ENCODE measurements at regions not wholly inside any gene's neighbourhood (a gene's known extent, or its start where the extent isn't known, plus 50 kb on each side); places are given as distances from the start of the nearest gene placed in this dataset.

DNA sequence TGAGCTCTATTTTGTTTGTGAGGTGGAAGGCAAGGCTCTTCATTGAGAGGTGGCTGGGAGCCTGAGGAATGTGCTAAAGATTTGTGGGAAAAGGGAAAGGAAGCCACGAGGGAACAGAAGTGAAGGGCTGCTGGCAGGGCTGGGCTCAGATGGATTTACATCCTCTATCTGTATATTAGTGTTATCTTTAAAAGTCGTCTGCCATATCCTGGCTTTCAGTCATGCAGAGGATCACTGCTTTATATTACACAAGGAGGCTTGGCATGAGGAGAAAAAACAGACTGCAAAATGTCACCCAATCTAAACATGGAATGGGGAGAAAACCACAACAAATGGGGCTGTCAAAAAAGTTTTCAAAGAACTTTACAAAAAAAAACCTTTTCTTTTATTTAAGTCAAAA is 434.4 kb downstream of the HRH4 start:
- DNase-seq (ENCODE audit: low spot score): no peak

DNA sequence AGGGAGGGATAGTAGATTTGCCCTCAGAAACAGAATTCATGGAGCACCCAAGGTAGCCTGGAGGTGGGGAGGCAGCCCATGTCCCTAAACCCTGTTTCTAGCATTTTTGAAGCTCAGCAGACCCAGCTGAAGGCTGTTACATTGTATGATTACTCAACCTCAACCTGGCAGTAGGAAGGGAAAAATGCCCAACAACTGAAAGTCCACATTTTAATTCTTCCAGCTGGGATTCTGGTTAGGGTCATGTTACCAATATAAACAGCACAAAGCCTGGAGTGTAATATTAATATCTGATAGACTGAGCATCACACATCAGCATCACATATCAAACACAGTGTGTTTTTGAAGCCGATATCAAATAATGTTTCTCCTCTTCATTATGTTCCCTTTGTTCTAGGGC is 437.0 kb downstream of the HRH4 start:
- no peak for DNase-seq (ENCODE audit: low spot score)

DNA sequence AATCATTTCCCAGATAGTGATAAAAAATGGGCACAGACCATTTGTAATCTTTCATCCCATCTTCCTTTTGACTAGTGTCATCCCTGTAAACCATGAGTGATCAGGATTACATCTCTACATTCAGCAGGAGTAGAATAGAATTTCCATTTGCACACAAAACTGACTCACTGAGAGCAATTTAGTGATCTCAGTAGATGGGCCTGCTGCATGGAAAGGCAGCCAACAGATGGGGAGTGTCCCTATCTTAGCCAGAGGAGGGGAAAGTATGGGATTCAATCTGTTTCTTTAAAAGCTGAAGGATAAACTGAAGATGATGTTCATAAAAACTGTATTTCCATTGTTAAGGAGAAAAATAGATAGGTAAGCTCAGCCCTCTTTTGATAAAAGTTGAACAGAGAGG is 441.7 kb downstream of the ZNF521 start:
- peak; percentile 77 for DNase-seq (ENCODE audit: low spot score)

DNA sequence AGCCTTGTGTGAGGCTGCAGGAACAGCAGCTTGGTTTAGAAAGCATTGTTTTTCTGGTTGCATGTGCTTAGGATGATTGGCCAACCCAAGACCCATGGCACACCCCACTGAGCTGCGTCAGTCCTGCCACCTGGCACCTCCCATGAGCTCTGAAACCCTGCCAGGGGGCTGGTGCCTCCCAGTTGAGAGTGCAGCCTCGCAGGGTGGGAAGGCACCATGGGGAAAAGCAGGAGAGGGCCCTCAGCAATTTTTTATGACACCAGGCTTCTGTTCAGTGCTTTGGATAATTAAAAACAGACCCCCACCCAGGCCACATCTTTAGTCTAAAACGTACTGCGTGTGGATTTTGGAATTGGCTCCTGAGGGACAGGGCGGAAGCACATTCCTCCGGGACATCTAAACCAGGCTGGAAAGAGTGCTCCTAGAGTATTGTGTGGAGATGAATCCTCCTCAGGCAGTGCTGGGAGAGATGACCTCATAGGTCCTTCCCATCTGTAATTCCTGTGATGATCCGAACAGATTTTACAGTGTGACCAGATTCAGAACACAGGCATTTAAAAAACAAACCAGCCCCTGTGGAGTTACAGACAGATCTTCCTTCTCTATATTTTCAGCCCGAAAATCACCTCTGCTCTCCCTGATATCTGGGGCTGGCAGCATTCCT is 438.3 kb downstream of the ZNF521 start:
- DNase-seq (ENCODE audit: low spot score): peak; percentile 78

DNA sequence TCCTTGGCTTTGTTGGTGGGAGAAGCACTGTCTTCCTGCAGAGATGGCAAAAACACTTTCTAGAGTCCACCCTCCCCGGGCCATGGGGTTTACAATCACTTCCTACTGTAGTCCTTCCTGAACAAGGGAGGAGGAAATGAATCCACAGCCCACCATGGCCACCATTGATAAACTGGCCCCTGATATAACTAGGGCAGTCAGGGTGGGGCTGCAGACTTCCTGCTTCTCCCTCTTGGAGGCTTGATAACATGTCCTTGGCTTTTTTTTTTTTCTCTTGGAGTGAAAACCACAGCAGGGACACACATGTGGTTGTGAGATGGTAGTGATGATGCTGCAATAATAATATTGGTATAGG is 437.8 kb downstream of the ZNF521 start:
- peak; percentile 21 for DNase-seq (ENCODE audit: low spot score)

DNA sequence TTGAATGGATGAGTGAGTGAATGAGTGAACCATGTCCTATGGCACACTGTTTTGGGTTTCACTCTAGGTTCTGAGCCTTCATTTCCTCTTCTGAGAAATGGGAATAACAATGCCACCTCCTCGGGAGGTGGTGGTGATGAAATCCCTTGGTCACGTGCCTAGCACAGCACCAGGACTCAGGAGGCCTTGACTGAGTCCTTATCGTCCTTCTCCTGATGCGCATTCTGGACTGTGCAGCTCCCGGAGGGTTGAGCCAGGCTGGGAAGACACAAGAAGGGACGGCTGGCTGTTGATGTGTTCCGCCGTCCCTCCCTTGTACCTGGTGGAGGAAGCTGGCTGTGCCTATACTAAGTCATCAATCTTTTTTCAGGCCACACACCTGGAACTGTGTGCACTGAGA is 437.3 kb downstream of the ZNF521 start:
- DNase-seq (ENCODE audit: low spot score): no peak

DNA sequence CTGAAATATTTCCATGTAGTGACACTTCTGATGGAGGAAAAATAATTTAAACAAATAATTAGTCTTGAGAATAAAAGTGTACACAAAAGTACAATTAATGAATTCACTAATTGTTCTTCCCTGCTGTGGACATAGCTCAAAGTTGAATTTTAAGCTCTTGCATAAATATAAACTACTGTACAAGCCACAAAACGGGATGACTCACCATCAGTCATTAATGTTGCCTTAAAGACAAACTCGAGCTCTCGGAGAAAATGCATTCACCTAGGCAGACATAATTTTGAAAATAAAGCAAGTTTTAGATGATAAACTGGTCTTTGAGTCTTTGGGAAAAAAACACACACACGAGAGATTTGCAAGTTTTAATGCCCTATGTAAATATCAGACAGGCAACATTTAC is 436.4 kb downstream of the ZNF521 start:
- peak; percentile 56 for DNase-seq (ENCODE audit: low spot score)

DNA sequence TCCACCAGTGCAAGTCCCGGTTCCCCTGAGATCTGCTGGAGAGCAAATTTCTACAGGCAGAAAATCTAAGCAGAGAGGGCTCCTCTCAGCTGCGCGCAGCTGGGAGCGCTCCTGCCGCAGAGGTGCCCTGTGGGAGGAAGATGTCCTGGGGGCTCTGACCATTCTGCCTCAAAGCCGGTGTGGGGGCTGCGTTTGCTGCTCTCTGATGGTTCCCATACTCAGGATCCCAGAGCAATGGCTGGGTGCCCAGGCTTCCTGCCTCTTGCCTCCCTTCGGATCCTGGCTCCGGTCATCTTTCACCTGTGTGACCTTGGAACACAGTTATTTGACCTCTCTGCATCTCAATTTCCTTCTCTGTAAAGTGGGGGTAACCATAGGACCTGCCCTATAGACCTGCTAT is 434.2 kb downstream of the ZNF521 start:
- DNase-seq (ENCODE audit: low spot score): no peak

DNA sequence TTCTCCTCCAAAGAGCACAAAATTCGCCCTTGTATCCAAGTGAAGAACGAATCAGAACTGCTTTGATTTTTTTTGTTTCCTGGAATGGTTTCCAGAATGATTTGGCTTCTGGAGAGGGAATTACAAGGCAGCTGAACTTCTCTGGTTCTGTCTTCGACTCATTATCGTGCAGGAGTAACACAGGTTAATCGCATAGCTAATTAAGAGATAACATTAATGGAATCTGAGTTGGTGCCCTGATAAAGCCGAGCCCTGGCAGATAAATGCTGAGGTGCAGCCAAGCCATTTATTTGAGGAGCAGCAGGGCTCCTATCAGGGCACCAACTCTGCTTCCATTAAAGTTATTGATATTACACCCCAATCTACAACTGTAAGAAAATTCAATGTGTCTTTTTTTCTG is 433.7 kb downstream of the ZNF521 start:
- no peak for DNase-seq (ENCODE audit: low spot score)

DNA sequence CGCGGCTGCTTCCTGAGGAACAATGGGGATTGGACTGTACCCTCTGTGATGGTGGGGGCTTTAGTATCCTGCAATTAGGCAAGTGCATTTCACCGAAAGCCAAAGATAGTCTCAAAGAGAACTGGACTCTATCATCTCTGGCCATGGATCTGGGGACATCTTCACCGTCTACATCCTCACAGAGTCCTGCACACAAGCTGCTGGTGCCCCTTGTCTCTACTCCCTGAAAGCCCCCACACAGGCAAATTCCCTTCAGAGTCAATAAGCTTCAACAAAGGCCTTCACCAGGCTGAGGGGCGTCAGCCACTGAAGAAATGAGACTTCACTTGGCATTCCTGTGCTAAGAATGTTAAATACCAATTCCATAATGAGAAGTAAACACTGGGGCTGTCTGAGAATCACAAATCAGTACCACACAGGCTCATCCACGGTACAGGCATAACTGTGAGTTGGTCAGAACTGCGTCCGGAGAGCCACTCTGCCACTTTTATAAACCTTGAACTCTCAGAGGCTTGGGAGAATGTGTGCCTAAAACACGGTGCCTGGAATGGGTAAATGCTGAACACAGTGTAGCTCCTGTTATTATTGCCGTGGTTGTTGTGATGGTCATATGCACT is 432.7 kb downstream of the ZNF521 start:
- no peak for DNase-seq (ENCODE audit: low spot score)

DNA sequence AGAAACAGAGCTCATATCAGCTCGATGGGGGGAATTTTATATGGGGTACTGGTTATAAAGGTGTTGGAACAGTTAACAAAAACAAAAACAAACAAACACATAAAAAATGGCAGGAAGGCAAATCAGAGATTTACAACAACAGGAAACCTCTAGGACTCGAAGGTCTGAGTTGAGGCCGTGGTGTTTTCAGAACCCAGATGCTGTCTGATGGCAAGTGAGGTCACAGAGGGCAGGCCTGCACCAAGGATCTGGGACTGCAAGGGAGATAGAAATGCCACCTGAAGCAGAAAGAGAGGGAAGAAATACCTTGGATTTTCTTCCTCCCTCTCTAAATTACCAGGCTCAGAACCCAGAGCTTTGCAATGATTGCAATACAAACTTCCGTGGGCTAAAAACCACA is 429.5 kb downstream of the ZNF521 start:
- no peak for DNase-seq (ENCODE audit: low spot score)

DNA sequence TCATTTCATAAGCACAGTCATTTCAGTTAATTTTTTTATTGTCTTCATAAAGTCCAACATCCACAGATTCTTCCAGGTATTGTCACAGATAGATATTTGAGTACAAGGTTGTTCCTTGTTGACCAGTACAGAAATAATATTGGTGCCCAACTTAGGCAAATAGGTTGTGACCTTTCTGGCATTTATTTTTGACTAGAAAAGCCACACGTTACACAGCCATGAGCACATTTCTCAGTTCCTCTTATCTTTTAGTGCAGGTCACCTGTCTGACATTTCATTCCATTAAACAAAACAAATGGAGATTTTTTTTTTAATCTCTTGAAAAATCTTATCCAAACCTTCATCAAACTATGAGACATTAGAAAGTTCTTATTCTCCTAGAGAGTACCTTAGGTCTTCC is 428.8 kb downstream of the ZNF521 start:
- no peak for DNase-seq (ENCODE audit: low spot score)

DNA sequence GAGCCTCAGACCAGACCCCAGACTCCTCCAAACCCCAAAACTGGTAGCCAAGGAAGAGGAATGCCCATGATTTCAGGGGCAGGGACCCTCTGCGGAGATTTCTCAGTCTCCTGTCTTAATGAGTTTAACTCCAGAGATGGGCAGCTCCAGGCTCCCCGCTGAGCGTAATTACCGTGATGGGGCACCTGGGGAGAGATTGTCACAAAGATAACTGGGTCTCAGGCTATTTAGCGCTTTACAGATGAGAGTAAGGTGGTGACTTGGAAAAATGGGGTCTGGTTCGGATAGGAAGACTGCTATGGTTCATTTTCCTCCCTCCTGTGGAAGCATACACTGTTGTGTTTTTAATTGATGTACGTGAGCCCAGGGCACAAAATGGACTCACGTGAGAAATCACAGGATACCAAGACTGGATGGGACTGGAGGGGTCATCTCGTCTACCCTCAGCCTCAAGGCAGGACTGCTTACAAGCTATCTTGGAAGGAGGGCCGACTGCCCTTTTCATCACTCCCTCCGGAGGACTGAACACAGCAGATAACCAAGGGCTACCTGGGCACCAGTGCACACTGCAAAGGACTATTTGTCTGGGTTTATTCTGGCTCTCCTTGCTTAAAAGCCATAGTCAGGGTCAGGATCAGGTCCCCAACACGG is 427.8 kb downstream of the ZNF521 start:
- DNase-seq (ENCODE audit: low spot score): no peak

DNA sequence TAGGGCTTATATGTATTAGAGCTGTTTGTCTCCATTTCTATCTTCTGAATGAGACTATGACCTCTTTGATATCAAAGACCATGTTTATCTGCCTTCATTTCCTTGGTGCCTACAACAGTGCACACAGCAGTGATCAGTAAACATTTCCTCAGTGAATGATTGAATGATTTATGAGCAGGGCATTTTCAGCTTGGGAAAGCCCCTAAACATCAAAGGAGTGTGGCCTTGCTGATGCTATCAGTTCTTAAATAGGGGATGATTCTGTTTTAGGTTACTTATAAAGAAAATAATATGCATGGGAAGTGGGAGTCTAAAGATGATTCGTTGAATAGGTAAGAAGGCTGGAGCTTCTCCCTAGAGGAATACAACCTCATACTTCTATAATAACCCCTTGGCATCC is 425.3 kb downstream of the ZNF521 start:
- DNase-seq (ENCODE audit: low spot score): no peak

DNA sequence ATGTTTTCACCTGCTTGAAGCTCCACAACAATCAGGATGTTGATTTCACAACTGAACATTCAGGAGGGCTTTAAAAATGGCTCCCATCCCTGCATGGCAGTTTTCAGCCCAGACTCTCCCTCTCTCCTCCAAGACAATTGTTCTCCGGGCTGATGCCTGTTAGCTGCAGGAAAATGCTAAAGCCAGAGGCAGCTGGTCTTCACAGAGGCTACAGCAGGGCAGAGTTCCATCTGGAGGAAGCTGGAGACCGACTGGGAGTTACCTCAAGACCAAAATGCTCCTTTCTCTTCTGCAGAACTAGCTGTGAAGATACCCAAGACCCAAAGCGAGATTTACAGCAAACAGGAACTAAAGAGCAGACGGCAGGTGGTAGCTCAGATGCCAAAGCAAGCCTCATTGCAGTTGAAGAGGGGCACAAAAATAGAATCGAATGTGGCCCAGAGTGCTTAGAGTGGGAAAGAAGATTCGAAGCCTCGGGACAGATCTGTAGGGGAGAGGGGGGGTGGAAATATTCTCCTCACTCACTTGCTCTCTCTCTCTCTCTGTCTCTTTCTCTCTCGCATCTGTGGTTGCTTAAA is 423.6 kb downstream of the ZNF521 start:
- DNase-seq (ENCODE audit: low spot score): no peak

DNA sequence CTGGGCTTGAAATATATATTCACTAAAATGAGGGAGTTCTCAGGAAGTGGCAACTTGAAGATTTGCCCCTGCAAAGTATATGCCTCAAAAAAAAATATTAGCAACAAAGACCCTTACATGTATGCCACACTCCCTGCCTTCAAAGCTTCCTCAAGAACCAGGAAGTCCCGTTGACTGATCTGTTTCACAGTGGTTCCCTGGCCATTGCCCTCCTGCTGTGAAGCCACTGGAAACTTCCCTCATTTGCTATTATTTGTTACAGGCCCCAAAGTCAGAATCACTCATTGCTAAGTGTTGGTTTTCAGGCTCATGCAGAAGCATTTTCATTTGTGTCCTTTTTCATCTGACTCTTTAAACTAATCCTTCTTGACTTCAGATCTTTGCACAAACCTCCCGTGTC is 421.5 kb downstream of the ZNF521 start:
- DNase-seq (ENCODE audit: low spot score): no peak

DNA sequence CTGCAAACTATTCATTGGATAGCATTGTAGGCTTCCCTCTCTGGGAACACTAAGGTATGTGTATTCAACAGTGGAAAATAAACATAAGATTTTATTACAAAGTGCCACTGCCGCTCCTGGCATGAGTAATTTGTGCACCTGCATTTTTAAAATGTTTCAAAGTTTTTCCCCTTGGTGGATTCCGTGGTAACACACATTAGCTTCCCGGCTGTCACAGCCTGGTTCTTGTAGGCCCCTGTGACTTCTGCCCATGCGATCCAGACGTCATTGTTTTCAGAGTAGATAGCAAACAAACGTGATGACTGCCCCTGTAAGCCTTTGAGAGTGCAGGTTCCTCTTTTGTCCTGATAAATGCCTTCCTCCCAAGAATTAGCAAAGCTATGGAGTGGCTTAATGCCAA is 421.0 kb downstream of the ZNF521 start:
- DNase-seq (ENCODE audit: low spot score): no peak

DNA sequence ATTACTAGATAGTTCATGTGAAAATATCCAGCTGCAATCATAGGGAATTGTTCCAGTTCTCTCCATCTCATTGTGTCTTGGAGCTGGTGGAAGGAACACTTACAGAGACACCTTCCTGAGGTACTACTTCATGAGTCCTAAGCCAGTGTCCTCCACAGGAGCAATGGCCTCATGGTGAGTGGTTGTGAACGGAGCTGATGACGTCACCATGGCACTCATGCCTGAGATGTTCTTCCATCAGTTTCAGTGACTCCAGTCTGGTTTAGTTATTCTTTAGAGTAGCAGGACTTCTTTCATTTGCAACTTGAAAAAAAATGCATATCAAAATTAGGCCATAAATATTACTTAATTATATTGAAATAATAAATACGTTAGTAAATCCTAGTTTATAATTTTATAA is 418.6 kb downstream of the ZNF521 start:
- DNase-seq (ENCODE audit: low spot score): no peak

DNA sequence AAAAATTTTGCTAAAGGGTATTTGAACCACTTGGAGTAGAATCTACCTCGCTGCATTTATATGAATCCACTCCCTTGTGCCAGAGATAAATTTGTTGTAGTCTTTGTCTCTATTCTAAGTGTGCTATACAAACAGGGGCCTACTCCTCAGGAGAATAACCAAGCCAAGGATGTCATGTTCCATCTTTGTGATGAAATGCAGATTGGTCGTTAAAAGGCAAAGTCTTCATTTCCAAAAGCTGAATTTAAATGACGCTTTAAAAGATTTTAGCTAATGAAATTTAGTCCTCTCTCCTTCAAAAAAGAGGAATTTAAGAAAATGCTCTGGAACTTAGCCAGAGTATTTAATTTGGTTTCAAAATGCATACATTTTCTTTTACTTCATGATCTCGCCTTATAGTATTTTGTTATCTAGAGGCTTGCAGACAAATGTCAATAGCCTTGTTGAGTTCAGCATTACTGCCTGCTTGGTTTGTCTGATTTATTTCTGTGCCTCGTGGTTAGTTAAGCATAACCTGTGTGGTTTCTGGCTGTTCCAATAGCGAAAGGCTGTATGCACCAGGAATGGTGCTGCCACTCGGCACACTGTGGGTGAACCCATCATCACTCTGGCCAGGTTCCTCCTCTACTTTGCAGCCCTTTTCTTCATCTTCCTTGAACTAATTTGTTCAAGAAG is 417.6 kb downstream of the ZNF521 start:
- DNase-seq (ENCODE audit: low spot score): no peak

DNA sequence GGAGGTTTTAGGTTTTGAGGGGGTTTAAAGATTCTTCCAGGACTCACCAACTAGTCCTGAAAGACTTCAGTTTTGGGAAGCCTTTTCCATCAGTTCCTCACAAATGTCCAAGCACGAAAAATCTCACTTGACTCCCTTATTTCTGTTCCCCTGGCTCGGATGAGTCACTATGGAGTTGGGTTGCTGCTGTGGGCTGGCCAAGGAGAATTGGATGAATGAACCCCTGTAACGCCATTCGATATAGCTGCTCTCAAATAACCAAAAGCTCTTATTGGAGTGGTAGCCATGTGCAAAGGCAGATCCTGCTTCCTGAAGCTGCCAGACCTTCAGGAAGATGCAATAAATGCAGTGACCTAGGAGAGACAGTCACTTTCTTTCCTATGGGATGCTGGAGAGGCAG is 417.0 kb downstream of the ZNF521 start:
- no peak for DNase-seq (ENCODE audit: low spot score)

DNA sequence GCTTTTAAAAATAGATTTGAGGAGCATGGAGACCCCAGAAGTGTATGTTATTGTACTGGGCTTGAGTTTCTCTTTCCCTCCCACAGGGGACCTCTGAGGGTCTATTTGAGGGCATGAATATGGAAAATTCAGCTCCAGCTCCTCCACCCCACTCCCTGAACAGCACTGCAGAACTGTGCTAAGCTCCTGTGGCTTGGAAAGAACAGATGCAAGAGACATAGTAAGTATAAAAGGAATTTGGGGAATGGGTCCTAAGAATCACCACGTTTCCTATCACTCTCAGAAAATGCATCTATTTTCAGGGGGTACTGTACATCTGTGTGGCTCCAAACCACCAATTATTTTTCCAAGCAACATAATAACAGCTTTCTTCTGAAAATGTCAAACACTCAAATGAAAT is 416.1 kb downstream of the ZNF521 start:
- DNase-seq (ENCODE audit: low spot score): no peak

DNA sequence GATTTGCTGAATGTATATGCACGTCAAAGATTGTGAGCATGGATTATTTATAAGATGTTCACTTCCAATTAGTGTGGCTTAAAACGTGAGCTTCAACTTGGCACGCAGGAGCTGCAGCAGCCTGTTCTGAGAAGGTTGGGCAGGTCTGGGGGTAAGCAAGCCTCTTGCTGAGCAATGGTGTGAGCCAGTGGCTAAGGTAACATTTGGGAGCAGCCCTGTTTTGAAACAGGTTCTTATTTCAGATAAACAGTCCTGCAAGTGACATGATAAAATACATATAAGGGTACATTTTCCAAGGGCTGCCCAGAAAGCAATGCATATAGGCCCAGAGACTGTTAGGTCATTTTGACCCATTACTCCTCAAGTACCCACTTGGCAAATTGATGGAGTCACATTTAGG is 415.3 kb downstream of the ZNF521 start:
- no peak for DNase-seq (ENCODE audit: low spot score)
